ENCODE measurements at regions not wholly inside any gene's neighbourhood (a gene's known extent, or its start where the extent isn't known, plus 50 kb on each side); places are given as distances from the start of the nearest gene placed in this dataset.
"Not testable (repeated sequence)": the region's sequence is repeated elsewhere in the genome, so short reads cannot be mapped to it uniquely, and the experiment has no call there.

- DNase-seq, result no peak
Observed at GRCh38 chr22:27588915-27589314, 212.6 kb downstream of the MN1 start.

- DNase-seq, result no peak
Observed at GRCh38 chr22:27591060-27591459, 210.5 kb downstream of the MN1 start.

DNA sequence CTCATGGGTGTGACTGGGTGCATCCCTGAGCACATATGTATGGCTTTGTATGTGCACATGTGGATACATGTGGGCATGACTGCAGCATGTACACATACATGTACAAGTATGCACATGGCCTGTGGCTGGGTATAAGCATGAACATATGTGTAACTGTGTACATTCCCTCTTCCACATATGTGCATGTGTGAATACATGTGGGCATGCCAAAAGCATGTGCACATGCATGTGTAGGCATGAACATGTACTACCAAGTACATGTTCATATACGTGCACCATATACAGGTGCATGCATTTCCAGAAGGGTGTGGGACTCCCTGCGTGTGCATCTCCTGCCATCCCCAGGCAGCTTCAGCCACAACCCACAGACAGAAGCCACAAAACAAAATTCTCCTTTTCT is 208.2 kb downstream of the MN1 start:
- no peak for DNase-seq

DNA sequence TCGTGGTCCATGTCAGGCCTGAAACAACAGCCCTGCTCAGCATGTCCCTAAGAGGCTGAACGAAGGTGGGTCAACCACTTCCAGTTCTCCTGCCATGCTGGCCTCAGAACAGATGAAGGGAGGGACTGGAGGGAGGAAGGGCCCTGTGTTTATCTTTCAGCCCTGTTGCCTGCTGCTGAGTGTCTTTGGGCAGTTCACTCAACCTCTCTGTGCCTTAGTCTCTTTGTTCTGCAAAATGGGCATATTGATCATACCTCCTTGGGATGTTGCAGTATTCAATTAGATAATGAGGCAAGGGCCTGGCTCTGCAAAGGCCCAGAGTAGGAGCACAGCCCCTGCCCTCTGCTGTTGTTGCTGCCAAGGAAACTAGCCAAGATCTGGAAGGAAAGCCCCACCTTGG is 207.5 kb downstream of the MN1 start:
- no peak for DNase-seq

DNA sequence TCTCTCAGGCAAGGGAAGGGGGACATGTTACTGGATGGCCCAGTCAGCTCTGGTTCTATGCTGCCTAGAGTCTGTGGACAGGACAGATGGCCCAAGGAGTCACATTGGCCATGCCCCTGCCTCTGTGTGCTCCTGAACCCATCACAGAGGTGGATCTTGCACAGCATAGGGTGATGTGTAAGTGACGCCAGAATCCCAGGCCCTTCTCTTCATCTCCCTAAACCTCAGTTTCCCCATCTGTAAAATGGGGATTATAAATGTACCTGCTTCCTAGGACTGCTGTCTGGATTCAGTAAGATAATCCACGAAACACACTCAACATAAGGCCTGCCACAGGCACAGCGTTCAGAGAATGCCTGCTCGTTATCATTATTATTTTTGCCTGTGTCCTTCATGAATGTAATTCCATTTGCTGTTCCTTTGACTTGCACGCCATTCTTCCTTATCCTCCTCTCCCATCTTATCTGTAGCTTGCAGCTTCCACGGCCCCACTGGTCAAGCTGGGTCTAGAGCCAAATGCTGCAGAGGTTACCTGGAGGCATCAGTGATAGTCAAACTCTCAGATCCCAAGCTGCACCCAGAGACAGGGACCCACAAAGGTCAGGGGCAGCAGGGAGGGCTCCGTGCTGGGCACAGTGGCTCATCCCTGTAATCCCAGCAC is 207.0 kb downstream of the MN1 start:
- DNase-seq, result no peak

- DNase-seq, result no peak
Observed at GRCh38 chr22:27596133-27596870, 205.3 kb downstream of the MN1 start.

DNA sequence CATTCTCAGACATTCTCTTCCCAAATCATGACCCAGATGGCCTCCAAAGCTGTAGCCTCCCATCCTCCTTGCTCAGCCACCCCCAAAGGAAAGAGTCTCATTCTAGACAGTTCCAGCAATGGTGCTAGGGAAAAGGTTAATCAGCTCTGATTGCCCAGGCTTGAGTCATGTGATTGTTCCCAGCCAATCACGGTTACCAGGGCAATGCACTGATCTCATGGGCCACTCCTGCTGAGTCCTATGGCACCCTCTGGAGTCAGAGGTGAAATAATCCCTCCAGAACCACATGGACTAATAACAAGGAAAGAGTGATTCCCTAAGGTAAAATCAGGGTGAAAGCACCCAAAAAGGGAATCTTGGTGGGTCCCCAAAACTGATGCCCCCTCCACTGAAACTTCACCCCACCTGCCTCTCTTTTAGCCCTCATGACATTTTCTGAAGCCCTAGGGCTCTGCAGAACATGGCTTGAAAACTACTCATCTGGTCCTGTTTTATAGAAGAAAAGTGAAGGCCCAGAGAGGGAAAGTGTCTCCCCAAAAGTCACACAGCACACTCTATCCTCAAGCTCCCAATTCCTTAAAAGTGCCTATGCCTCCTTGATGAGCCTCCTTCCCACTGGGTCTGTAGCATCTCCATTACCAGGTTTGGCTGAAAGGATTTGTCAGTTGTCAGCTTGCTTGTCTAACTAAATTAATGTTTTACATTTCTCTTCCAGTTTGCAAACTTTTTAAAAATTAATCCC is 203.7 kb downstream of the MN1 start:
- DNase-seq, result no peak

DNA sequence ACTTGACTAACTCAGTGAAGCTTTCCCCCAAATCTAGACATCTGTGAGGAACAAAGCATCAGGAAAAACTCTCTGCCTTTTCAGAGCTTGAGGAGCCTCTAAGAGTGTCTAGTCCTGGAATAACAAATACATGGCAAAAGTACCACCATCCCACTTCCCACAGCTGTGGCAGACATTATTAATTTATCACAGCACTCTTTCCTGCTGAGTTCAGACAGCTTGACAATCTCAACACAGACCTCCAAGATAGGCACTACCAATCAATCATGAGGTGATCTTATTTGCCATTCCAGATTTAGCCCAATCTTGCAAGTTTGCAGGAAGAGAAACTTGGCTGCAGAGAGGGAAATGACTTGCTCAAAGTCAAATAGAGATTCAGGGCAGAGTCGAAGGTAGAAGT is 202.8 kb downstream of the MN1 start:
- DNase-seq, result no peak

DNA sequence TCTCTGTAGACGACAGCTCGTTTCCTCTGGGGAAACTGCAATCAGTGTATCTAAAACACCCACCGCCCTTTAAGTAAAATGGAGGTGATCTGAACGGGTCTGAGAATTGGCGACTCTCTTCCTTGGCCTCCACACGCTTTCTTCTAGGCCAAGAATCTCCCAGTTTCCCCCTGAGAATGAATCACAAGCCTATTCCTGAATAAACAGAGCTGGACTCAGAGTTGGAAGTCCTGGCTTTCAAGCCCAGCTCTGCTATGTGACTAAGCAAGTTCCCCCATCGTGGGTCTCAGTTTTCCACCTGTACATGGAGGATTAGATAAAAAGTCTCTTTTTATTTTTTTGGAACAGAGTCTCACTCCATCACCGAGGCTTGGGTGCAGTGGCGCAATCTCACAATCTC is 200.4 kb downstream of the MN1 start:
- no peak for DNase-seq

DNA sequence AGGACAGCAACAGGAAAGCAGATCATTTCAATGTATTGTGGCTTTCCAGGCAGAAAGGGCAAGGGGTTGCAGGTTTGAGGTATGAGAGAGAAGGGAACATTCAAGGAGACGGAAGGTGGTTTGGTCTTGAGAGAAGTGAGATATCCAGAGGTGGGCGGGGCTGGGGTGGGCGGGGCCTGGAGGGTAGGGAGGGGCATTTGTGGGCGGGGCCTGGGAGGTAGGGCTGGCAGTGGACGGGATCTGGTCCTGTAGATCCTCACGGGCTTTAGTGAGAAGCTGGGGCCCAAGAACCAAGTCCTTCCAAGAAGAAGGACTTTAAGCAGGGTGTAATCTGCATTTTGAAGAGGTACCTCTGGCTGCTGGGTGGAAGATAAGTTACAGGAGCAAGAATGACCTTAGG is 199.2 kb downstream of the MN1 start:
- no peak for DNase-seq

GRCh38 chr22:27603111-27603799 is 198.3 kb downstream of the MN1 start:
- DNase-seq, result no peak

- DNase-seq, result no peak
Observed at GRCh38 chr22:27603800-27604144, 197.8 kb downstream of the MN1 start.

GRCh38 chr22:27605390-27605789 is 196.2 kb downstream of the MN1 start:
- DNase-seq, result no peak

GRCh38 chr22:27607750-27608149 is 193.8 kb downstream of the MN1 start:
- DNase-seq, result not testable (repeated sequence)

DNA sequence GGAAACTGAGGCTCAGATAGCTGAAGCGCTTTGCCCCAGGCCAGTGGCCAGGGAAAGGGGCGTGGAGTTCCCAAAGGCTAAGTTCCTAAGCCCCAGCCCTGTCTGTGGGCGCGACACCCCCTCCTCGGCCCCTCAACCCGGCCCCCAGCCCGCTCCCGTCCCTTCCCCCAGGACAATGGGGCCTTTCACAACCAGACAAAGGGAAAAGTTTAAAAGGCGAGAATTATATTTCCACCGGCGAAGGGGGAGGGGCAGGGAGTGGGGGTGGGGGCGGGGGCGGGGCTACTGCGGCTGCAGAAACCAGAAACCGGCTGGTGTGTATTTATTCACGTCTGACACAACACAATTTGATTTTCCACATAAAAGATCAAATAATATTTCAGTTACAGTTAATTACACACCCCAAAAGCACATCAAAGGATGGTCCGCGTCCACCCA is 192.1 kb downstream of the MN1 start:
- no peak for DNase-seq

DNA sequence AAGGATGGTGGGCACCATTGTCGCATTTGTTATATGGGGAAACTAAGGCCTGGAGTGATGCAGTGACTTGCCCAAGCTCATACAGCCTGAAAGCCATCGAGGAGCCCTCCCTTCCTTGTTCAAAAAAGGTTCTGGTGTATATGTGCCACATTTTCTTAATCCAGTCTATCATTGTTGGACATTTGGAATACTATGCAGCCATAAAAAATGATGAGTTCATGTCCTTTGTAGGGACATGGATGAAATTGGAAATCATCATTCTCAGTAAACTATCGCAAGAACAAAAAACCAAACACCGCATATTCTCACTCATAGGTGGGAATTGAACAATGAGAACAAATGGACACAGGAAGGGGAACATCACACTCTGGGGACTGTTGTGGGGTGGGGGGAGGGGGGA is 191.4 kb downstream of the MN1 start:
- DNase-seq, result not testable (repeated sequence)

DNA sequence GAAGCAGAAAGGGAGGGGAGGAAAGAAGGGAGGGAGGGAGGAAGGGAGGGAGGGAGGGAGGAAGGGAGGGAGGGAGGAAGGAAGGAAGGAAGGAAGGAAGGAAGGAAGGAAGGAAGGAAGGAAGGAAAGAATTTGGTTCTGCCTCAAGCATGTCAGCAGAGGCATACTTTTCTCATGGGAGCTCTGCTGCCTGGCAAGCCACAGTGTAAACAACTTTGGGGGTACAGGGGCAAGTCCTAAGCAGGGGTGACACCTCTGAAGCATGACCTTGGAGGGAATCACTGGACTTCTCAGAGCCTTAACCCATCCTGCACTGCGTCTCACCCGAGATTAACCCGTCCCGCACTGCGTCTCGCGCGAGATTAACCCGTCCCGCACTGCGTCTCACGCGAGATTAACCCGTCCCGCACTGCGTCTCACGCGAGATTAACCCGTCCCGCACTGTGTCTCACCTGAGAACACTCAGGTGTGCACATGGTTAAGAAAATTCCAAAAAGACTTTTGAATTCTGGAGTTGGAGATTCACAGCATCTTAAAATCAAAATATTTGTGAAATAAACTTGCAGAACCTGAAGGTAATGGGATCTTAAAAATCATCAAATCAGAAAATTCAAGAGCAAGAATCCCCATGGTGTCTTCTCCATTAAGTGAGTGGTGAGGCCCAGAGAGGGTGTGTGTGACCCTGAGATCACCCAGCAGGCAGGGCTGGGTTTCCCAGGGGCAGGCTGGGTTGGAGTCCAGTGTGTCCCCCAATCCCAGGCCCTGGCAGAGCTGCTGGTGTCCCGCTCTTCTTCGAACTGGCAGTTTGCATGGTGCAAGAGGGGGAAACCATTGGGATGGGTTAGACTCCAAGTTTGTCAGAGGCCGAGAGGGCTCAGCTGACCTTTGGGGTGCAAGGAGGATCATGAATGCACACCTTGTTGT is 190.4 kb downstream of the MN1 start:
- DNase-seq, result no peak

DNA sequence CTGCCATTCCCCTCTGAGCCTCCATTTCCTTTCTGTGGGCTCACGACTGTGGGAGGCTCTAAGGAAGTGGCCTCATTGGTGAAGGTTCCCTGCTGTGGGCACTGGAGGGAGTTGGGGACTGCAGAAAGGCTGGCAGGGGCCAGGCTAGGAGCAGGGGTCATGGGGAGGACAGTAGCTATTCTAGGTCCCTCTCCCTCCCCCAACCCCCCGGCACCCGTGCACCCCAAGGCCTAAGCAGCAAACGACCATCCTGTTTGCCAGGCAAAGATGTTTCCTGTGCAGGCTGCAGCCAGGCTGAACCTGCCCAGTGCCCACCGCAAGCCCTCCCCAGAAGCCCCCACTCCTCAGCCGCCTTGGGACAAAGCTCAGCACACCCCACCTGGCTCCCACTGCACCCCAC is 189.4 kb downstream of the MN1 start:
- no peak for DNase-seq

DNA sequence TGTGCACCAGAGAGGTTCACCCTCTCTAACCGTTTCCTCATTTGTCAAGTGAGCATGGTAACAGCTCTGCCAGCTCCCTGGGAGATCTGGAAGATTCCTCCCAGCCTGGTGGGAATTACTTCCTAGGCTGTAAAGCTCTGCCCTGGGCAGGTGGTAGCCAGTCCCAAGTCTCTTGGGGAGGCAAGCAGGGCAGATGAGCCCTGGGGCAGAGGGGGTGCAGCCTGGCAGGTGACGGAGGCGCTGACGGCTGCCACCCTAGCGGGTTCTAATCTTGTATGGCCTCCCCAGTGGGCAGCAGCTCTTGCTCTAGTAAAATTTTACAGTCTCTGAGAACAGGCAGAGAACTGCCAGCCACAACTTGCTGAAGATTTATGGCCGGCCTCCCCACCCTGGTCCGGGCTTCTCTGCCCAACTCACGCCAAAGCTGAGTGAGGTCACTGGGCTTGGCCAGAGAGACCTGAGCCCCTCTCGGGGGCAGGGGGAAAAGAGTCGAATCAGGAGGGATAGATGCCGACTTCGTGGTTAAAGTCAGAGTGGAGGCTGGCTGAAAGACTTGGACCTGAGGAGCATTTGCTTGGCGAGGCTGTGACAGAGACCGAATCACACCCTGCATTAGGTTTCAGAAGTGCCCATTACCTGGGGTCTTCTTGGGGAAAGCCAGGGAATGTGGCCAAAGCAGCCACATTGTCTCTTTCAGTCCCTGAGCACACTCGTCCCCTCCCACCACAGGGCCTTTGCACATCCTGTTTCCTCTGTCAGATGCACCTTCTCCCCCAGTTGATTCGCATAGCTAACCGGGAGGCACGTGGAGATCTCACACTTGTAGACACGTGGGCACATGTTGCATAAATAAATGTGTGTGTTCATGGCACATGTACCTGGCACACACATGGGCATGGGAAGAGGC is 188.2 kb downstream of the MN1 start:
- no peak for DNase-seq

DNA sequence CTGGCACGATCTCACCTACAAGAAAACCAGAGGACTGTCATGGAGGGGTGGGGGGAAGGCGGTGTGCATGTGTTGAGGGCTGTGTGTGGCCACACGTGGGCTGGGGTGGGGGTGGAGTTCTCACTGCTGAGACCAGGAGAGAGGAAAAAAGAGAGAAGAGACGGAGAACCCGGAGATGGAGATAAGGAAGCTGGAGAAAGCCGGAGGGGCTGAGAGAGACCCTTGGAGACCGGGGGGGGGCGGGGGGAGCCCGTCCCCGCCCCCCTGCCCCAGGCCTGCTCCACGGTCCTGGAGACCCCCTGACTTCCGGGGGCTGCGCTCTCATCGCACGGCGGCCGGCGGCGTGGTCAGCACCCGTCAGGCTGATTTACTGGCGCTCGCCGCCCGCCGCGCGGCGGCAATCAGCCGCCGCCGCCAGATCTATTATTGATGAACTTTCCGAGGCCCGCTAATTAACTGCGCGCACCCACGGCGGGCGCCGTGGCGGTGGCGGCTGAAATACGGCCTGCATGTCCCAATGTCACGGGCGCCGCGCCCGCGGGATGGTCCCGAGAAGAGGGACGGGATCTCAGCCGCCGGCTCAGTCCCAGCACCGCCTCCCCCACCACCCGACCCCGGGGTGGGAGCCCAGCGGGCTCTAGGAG is 187.4 kb downstream of the MN1 start:
- no peak for DNase-seq

DNA sequence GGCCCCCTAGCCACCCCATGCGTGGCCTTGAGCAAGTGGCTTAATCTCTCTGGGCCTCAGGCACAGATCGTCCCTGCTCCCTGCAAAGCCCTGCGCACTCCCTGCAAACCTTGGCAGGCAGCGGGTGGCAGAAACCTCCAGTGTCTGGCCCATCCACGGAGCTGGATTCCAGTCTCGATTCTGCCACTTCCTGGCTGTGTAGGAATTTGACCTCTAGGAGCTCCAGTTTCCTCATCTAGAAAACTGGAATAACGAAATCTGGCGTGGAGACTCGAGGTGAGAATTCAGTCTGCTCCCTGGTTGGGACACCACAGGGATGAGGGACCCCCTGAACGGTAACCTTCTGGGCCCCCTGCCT is 186.9 kb downstream of the MN1 start:
- DNase-seq, result no peak

Measured in activated CD4-positive, alpha-beta T cell treated with anti-CD3 and anti-CD28 coated beads for 48 hours (primary cell).